Activated CD4-positive, alpha-beta T cell treated with anti-CD3 and anti-CD28 coated beads, Interleukin-2, amount 50 U/mL, for 48 hours (primary cell): ENCODE measurements at regions not wholly inside any gene's neighbourhood (a gene's known extent, or its start where the extent isn't known, plus 50 kb on each side); places are given as distances from the start of the nearest gene placed in this dataset.

Experiments used
- DNase-seq, 2 experiments: peaks; one replicate each; pipeline ENCODE4 v3.0.0-alpha.2; 2020

DNA sequence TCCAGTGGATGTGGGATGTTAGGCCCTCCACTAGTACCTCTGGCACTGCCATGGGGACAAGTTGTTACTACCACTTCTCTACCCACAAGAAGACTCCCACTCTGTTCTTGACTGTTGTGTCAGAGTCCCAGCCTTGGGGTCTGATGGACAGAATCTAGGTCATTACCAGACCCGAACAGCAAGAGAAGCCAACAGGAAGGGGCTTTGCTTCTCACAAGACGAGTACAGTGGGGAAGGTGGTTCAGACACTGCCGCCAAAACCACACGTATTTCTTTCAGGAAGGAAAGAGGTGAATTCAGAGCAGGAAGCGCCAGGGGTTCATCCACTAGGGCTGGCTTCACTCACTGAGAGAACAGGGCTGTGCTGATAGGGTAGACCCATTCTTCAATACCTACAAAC, 161.3 kb upstream of the KIT start:
- no peak for DNase-seq

- no peak for DNase-seq
Observed at GRCh38 chr4:54497947-54498346, 159.8 kb upstream of the KIT start.

GRCh38 chr4:54498661-54499111, 159.1 kb upstream of the KIT start:
- no peak for DNase-seq

- DNase-seq: no peak
Observed at GRCh38 chr4:54499308-54500074, 158.3 kb upstream of the KIT start.

DNA sequence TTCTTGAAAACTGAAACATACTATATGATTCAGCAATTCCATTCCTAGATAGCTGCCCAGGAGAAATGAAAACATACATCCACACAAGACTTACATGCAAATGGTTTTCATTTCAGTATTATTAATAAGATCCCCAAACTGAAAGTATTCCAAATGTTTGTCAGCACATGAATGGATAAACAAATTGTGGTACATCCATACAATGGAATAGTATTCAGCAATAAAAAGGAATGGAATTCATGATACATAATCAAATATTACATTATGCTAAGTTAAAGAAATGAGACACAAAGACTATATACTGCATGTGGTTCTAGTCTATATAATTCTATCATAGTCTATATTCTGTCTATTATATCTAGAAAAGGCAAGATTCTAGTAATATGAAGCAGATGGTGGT, 152.4 kb upstream of the KIT start:
- no peak for DNase-seq

DNA sequence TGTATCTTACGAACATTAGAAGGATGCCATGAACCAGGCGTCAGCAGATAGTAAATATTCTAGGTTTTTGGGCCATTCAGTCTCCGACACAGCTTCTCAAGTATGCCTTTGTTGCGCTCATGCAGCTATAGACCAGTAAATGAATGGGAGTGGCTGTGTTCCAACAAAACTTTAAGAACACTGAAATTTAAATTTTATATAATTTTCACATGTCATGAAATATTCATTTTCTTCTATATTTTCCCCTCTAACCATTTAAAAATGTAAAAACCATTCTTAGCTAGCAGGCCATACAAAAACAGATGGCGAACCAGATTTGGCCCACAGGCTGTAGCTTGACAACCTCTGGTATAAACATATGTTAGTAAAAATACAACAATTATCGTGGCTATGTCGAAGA, 151.8 kb upstream of the KIT start:
- no peak for DNase-seq

- DNase-seq: no peak
Observed at GRCh38 chr4:54509057-54509456, 148.7 kb upstream of the KIT start.

DNA sequence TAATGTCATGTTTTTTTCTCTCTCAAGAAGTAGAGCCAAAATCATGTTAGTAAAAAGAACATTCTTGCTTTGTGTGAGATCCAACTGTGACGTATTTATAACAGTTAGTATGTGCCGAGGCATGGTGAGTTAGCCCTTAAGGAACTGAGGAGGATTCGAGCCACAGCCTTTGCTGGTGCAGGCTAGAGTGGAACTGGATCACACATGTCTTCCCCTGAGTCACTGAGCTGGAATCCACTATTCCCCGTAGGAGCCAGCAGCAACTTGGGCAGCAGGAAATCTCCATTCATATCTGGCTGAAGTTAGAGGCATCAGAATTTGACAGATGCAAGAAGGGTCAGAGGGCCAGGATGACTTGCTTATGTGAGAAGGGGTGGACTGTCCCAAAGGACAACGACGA, 144.6 kb upstream of the KIT start:
- DNase-seq: no peak

GRCh38 chr4:54513741-54514140, 144.0 kb upstream of the KIT start:
- no peak for DNase-seq

GRCh38 chr4:54516556-54517215, 141.1 kb upstream of the KIT start:
- DNase-seq: no peak

GRCh38 chr4:54517781-54518444, 139.8 kb upstream of the KIT start:
- no peak for DNase-seq

DNA sequence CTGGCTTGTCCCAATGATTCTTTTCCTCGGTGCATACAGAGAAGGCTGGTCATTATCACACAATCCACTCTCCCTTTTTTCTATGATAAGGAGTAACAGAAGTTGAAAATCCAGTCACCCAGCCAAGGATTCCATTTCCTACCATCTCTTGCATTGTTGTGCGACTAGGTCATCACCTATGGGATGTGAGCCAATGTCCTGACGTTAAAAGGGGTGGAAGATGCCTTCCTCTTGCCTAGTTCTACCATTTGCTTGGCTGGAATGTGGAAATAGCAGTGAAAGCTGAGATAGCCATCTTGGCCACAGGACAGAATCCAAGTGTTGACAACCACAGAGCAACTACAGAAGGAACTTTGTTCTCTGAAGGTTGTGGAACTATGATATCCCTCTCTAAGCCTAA, 132.2 kb upstream of the KIT start:
- DNase-seq: no peak

DNA sequence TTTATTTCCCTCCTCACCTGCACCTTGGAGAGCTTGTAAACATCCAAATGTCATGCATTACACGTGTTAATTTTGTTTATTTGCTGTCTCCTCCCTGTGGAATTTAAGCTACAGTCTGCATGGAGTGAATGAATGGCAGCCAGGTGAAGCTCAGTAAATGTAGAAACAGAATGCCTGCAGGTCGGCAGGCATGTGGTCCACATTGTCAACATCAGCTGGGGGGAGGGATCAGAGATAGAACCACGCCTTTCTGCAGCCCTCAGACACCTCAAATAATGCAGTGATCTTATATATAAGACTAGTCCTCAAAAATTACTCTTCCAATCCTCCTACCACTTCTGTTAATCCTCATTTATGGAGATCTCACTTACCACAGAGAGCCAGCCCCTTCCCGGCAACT, 131.2 kb upstream of the KIT start:
- DNase-seq: no peak

- no peak for DNase-seq
Observed at GRCh38 chr4:54527532-54527931, 130.2 kb upstream of the KIT start.

- DNase-seq: peak in 1 of 2 experiments; percentile 13
Observed at GRCh38 chr4:54539500-54540029, 118.2 kb upstream of the KIT start.

DNA sequence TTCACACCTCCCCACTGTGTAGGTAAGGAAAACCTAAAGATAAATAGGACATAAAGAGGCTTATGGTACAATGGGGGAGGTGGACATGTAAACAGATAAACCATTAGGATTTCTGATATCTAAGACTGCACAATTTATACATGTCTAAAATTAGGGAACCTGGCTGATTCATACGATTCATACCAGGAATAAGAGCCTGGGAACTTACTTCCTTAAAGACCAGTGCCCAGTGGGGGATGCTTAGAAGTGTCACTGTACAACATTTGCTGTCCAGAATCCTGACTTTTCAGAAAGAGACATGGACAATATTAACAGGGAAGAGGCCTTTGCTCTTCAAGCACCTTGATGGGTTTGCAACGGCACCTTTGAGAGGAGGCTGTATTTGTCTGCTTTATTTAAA, 116.8 kb upstream of the KIT start:
- no peak for DNase-seq

DNA sequence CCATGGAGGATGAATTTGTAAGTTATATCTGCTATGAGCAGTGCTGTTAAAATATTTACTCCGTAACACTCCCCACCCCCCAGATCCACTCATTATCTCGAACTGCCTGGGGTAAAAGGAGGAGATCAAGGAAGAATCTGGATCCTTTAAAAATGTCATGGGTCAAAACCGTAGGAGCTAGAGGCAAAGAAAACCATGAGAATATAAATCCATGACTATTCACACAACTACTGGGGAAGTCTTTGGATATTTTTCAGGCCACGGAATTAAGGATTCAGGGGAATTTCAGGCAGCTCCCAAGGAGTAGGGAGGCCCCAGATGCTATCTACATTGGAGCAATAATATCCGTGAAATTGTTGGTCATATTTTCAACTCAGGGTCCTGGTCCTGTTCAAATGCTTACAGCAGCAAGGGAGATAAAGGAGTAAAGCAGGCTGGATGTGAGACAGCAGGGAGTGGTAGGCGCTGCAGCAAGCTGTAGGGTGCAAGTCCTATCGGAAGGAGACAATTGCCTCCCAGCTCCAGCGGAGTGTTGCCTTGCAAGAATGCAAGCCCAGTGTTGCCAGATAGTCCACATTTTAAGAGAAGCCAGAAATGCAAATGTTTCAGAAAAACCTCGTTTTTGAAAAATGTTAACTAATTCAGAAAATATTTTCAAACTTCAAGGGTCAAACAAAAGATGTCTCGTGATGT, 116.2 kb upstream of the KIT start:
- DNase-seq: no peak

DNA sequence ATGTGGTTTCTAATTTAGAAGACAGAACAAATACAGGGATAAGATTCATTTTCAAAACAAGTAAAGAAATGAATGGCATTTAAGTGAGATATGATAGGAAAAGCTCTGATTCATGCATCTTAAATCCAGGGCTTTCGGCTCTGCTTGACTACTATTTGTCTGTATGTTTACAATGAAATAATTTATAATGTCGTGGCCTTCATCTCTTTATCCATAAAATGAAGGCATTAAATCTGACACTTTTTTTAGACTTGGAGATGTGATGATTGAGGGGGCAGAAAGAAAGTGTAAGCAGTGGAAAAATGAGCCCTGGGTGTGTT, 115.7 kb upstream of the KIT start:
- no peak for DNase-seq

DNA sequence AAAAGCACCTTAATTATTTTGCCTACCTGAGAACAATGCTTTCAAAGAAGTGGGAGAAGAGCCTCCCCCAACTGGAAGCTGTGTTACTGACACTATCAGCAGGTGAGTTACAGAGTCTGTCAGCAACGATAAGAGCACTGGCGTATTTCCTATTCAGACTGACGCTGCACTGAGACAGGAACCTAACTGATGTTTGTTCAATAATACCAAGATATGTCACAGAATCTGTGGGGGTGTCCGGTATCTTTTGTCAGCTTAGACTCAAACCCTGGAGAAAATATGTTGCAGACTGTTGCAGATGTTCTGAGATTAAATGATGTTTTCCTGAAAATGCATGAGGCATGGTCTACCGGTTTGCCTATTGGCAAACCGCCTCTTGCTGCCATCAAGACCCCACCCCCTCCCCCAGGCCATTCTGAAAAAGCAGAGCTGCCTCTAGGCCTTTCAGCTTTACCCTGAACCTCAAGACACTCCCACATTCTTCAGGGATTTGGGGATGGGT, 115.2 kb upstream of the KIT start:
- no peak for DNase-seq

- no peak for DNase-seq
Observed at GRCh38 chr4:54543088-54543795, 114.5 kb upstream of the KIT start.

DNA sequence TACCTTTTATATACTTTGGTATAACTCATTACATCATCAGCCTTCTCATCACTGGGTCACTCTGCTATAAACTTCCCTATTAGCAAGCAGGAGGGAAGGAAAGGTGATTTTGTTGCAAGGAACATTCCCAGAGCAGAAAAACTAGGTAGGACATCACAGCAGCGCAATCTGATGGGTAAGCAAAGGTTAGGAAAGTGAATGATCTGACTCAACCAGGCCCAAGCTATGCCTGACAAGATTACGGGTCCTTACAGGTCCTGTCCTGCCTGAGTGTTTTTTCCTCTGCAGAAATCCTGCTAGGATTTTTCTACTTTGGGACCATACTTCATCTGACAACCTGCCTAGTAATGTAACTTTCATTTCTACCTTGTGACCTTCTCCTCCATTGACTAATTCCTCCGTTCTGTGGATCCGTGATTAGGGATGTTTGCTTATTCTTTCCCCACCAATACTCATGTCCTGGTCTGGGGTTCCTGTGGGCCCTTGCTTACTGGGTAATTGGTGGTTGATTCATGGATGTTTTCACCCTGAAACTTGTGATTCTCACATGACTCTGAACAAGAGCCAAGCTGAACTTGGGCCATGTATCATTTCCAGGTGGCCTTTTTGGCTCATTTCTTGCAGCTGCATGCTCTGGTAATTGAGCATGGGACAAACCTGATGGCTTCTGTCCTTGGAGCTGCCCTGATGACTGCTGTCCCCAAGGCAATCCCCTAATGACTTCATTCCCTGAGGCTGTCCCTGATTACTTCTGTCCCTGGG, 111.9 kb upstream of the KIT start:
- no peak for DNase-seq
